Pons (tissue), 1 donor: ENCODE measurements at regions not wholly inside any gene's neighbourhood (a gene's known extent, or its start where the extent isn't known, plus 50 kb on each side); places are given as distances from the start of the nearest gene placed in this dataset.
A peak's percentile ranks its signal among the peaks of the same experiment; 100 is the strongest.

Experiments used
- DNase-seq: peaks from one replicate; pipeline ENCODE4 v3.0.0-alpha.2; 2016; ENCODE audit warnings: low spot score

DNA sequence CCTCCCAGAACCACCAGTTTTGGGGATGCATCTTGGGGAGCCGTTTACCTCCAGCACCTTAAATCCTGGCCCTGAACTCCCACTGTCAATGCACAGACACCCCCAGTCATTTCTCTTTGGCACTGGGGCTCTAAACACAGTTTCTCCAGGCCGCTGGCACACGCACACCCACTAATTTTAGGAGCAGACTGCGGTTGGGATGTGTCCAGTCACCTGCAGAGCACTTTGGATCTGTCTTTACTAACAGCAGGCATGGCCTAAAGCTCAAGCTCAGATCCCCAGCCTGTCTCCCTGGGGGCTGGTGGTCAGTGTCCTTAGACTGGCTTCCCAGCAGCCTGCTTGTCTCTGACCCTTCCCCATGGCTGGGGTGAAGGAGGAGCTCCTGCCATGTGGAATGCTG, 49.9 kb downstream of the SYNE3 start:
- no peak for DNase-seq

GRCh38 chr14:95465936-95466335, 50.5 kb downstream of the SYNE3 start:
- DNase-seq: no peak

DNA sequence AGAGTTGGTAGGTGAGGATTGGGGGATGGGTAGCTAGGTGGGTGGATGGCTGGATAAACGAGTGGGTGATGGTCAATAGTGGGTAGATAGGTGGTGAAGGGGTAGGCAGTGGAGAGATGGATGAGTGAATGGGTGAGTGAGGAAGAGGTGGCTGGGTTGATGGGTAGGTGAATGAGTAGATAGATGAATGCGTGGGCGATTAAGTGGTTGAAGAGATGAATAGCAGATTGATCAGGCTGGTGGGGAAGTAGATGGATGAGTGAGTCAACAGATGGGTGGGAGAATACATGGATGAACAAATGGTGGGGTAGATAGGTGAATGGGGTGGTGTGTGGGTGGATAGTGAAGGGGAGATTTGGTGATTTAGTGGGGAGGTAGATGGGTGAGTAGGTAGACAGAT, 51.1 kb downstream of the SYNE3 start:
- no peak for DNase-seq

GRCh38 chr14:95464514-95464913, 51.9 kb downstream of the SYNE3 start:
- DNase-seq: no peak

DNA sequence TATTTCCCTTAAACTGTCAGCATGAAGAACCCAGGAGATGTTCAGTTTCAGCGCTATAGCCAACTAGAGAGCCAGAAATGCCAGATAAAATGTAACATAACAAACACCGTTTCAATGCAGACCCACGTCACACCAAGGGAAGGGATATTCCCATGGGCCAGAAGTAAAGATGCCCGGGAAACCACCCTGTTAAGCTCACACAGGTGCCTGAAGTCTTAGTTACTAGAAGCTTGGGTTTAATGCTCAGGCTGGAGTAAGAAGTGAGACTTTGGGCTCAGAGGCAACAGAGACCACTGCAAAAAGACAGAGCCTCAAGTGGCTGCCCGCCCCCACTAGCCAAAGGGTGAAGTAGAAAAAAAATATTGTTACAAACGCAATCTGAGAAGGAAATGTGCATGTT, 52.3 kb downstream of the SYNE3 start:
- DNase-seq: no peak

DNA sequence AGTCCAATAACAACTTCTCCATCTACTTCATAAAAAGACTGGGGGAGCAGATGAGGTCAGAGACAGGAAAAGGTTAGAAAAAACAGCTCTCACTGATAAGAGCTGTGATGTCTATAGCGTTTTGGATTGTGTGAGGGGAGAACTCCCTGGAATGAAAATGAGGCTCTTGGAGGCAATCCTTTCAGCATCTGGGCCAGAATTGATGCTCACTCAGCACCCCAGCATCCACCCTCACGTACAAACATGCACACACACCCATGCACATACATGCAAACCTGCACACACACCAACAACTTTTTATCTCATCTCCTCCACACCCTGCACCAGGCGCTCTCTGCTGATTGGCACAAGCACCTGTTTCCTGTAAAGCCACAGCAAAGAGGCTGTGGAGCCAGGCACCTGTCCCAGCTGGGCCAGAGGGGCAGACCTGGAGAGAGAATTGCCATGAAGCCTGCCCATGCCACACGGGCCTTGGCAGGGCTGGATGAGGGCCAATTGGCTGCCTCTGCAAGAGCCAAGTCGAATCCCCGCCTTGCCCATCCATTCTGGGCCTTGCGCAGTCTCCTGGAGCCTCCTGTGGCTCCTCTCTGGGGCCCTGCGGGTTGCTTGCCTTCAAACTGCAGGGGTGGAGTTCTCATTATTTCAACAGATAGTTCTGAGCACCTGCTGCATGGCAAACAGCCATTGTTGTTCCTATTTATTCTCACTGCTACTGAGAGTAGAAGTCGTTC, 53.1 kb downstream of the SYNE3 start:
- DNase-seq: no peak

DNA sequence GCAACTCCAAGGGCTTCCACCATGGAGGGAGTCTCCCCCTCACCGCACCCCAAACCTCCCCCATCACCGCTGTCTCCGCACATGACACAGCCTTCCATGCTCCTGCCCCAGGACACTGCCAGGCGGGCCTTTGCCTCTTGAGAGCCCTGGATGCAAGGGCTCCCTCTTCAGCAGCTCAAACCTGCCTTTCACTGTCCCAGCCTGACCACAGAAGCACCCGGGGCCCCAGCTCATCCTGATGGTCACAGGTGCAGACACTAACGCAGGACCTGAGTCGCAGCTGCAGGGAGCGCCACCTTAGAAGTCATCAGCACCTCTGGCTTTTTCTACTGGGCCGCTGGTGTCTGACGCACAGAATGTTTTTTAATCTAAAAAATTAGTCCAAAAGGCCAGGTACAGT, 54.0 kb downstream of the SYNE3 start:
- no peak for DNase-seq

DNA sequence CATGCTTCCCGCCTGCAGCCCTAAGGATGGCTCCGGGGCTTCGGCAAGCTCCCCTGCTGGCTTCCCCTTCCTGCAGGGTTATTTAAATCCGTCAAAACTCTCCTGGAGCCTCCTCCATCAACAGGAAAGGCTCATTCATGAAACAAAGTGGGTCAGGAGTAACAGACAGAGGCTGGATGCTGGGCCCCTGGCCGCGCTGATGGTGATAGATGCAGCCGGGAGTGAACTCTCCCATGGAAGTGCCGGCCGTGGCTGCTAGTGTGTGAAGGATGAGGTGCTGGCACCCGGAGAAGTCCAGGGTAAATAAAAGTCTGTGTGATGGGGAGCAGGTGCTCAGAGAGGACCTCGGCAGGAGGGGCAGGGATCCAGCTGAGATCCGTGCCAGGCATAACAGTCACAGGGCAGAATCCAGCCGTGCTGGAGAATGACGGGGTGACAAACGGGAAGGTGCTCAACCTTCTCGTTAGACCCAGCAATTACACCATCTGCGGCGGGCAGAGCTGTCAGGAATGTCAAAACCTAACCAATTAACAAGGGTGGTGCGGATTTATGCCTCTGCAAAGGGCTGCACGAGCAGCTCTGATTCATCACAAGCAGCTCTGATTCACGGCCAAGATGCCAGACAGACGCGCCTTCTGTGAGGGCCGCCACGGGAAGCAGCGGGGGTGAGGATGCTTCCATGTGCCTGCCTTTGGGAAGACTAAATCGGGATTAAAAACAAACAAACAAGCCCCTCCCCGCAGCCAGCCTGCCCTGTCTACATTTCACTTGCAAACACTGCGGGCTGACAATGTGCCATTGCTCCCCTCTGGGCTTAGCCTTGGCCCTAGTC, 55.6 kb downstream of the SYNE3 start:
- DNase-seq: peak; percentile 90

- DNase-seq: no peak
Observed at GRCh38 chr14:95458906-95459305, 57.5 kb downstream of the SYNE3 start.

DNA sequence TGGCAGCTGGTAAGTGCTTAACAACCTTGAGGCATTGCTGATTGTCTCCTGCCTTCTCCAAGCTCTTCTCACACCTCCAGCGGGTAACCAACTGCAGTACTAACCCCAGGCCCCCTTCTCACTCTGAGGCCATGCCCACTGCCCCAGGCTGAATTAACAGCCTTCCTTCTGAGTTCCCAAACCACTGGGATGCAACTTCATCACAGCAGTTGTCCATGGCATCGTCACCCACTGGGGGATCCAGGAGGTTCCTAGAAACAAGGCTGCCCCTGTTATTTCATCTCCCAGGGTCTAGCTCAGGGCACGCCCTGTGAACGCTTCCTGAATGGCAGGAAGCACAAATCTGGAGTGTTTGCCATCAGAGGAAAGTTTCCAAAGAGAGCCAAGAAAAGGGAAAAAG, 58.0 kb downstream of the SYNE3 start:
- DNase-seq: no peak

DNA sequence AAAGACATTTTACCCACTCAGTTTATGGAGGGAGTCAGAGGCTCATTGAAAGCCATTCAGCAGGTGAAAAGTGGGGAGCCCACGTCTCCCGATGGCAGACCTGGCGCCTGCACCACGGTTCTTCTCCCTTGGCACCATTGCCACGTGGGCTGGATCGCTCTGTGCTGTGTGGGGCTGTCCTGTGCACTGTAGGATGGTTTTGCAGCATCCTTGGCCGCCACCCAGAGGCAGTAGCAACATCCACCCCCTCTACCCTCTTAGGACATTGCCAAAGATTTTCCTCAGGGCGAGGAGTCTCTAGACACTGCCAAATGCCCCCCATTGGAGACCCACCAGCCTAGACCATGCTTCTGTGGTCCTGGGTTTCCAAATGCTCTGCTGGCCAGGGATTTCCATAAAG, 60.2 kb downstream of the SYNE3 start:
- DNase-seq: no peak

- DNase-seq: no peak
Observed at GRCh38 chr14:95455246-95455645, 61.2 kb downstream of the SYNE3 start.

DNA sequence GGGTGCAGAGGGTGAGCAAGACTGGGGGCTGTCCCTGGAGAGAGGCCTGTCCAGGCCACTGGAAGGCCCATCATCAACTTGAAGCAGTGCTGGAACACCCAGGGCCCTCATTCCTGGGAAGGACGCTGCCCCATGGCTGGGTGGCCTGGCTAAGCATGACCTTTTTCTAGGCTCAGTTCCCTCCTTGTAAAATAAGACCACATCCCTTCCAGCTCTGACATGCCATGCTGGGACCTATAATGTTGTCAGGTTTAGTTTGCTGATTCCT, 62.8 kb downstream of the SYNE3 start:
- DNase-seq: no peak

- DNase-seq: no peak
Observed at GRCh38 chr14:95452893-95453712, 63.3 kb downstream of the SYNE3 start.

- DNase-seq: peak; percentile 56
Observed at GRCh38 chr14:95452176-95452892, 64.1 kb downstream of the SYNE3 start.

DNA sequence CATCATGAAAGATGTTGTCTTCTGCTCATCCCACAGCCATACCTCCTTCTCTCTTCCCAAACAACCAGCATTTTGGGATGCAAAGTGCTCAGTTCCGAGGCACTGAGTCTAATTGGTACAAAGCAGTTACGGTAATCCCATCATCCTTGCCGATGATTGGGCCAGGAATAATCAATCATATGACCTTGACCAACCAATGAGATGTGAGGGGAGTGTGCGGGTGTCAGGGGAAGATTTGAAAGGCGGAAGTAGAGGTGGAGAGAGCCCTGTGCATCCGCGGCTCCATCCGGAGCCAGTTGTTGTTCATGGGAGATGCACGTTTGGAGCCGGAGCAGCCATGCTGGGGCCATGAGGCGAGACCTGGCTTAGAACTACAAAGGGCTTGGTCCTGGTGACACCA, 67.3 kb downstream of the SYNE3 start:
- no peak for DNase-seq

- DNase-seq: no peak
Observed at GRCh38 chr14:95446470-95446869, 70.0 kb downstream of the SYNE3 start.

DNA sequence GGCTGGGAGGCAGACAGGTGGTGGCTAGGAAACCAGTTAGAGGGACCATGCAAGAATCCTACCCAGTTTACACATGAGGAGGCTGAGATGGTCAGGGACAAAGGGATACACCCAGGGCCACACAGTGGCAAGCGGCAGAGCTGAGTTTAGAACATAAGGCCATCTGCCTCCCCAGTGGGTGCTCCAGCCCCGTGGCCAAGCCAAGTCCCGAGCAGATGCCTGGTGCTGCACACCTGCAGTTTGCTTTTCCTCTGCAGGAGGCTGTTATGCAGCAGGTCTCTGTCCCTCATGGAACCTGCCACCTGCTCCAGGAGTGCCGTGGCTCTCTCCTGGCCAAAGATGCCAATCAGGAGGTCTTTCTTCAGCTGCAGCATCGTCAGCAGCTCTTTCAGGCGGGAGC, 70.8 kb downstream of the SYNE3 start:
- no peak for DNase-seq

GRCh38 chr14:95445161-95445560, 71.3 kb downstream of the SYNE3 start:
- DNase-seq: no peak

- no peak for DNase-seq
Observed at GRCh38 chr14:95444132-95445129, 72.0 kb downstream of the SYNE3 start.

DNA sequence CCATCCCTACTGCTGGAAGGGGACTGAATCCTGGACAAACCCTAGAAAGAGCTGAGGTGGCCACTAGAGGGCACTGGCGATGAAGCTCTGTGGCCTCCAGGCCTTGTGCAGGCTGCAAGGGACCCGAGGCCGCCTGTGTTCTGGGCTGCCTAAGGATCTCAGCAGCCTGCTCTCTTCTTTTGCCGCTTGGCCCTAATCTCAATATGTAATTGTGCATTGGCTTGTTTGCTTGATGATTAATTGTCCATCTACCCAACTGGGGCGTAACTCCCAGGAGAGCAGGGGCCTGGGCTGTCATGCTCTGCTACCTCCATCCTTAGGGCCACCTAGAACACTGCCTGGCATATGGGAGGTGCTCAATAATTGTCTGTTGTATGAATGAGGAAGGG, 73.8 kb downstream of the SYNE3 start:
- DNase-seq: peak; percentile 88
